ENCODE measurements at regions not wholly inside any gene's neighbourhood (a gene's known extent, or its start where the extent isn't known, plus 50 kb on each side); places are given as distances from the start of the nearest gene placed in this dataset.

GRCh38 chr6:51019806-51020205 lies 201.1 kb downstream of the TFAP2B start:
- no peak overlapping the region for H2AFZ ChIP-seq (ENCODE audit: low read depth, low read length)
- H3K27ac ChIP-seq (ENCODE audit: low read length) = no peak overlapping the region
- H3K79me2 ChIP-seq (replicated peaks; ENCODE audit: insufficient read depth, low read length) = no peaks in the 10 kb centered on the region
- H3K9me2 ChIP-seq (ENCODE audit: insufficient read depth, low read length) = no peaks in the 10 kb centered on the region
- H3K27me3 ChIP-seq (ENCODE audit: insufficient read depth, low read depth, low read length) = no peaks in the 10 kb centered on the region
- no peak overlapping the region for H3K4me2 ChIP-seq (ENCODE audit: low read length)
- no peaks in the 10 kb centered on the region for H4K20me1 ChIP-seq (ENCODE audit: insufficient read depth)
- H3F3A ChIP-seq (ENCODE audit: insufficient read depth, low read length, poor library complexity, severe bottlenecking) = no peaks in the 10 kb centered on the region
- H3K9me3 ChIP-seq (ENCODE audit: low read length) = no peaks in the 10 kb centered on the region
- TF ChIP-seq MXI1 (conservative IDR thresholded peaks at IDR 0.05; ENCODE audit: poor library complexity, severe bottlenecking) (no peak), EZH2 (IDR thresholded peaks at IDR 0.05; ENCODE audit: borderline replicate concordance, insufficient read depth, low read length, poor library complexity, severe bottlenecking) (no peak), TAF1 (IDR thresholded peaks at IDR 0.05; ENCODE audit: low read depth) (no peak), RAD21 (conservative IDR thresholded peaks at IDR 0.05) (no peak), POLR2AphosphoS5 (IDR thresholded peaks at IDR 0.05) (no peak), EP300 (conservative IDR thresholded peaks at IDR 0.05; ENCODE audit: poor library complexity, severe bottlenecking) (no peak), SMC3 (conservative IDR thresholded peaks at IDR 0.05; ENCODE audit: poor library complexity) (no peak), CTCF (IDR thresholded peaks at IDR 0.05; ENCODE audit: poor library complexity, severe bottlenecking) (no peak), REST (IDR thresholded peaks at IDR 0.05; ENCODE audit: borderline replicate concordance) (no peak)
- no peaks in the 10 kb centered on the region for H3K36me3 ChIP-seq (ENCODE audit: insufficient read depth, low read length)
- H3K4me3 ChIP-seq (ENCODE audit: low read length) = no peak overlapping the region
- no peak overlapping the region for H3K9ac ChIP-seq (ENCODE audit: low read length)

GRCh38 chr6:51021171-51021570 lies 202.5 kb downstream of the TFAP2B start:
- no peak overlapping the region for H3K4me2 ChIP-seq (ENCODE audit: low read length)
- no peaks in the 10 kb centered on the region for H3K27me3 ChIP-seq (ENCODE audit: insufficient read depth, low read depth, low read length)
- H3K36me3 ChIP-seq (ENCODE audit: insufficient read depth, low read length) = no peaks in the 10 kb centered on the region
- no peaks in the 10 kb centered on the region for H3K9me3 ChIP-seq (ENCODE audit: low read length)
- no peaks in the 10 kb centered on the region for H4K20me1 ChIP-seq (ENCODE audit: insufficient read depth)
- H3K4me3 ChIP-seq (ENCODE audit: low read length) = no peak overlapping the region
- no peaks in the 10 kb centered on the region for H3F3A ChIP-seq (ENCODE audit: insufficient read depth, low read length, poor library complexity, severe bottlenecking)
- H3K27ac ChIP-seq (ENCODE audit: low read length) = no peak overlapping the region
- no peak overlapping the region for H2AFZ ChIP-seq (ENCODE audit: low read depth, low read length)
- TF ChIP-seq REST (IDR thresholded peaks at IDR 0.05; ENCODE audit: borderline replicate concordance) = no peak
- TF ChIP-seq RAD21 (conservative IDR thresholded peaks at IDR 0.05) = no peak
- TF ChIP-seq POLR2AphosphoS5 (IDR thresholded peaks at IDR 0.05) = no peak
- TF ChIP-seq EZH2 (IDR thresholded peaks at IDR 0.05; ENCODE audit: borderline replicate concordance, insufficient read depth, low read length, poor library complexity, severe bottlenecking) = no peak
- TF ChIP-seq CTCF (IDR thresholded peaks at IDR 0.05; ENCODE audit: poor library complexity, severe bottlenecking) = no peak
- TF ChIP-seq MXI1 (conservative IDR thresholded peaks at IDR 0.05; ENCODE audit: poor library complexity, severe bottlenecking) = no peak
- TF ChIP-seq EP300 (conservative IDR thresholded peaks at IDR 0.05; ENCODE audit: poor library complexity, severe bottlenecking) = no peak
- TF ChIP-seq SMC3 (conservative IDR thresholded peaks at IDR 0.05; ENCODE audit: poor library complexity) = no peak
- TF ChIP-seq TAF1 (IDR thresholded peaks at IDR 0.05; ENCODE audit: low read depth) = no peak
- H3K79me2 ChIP-seq (replicated peaks; ENCODE audit: insufficient read depth, low read length) = no peaks in the 10 kb centered on the region
- no peak overlapping the region for H3K9ac ChIP-seq (ENCODE audit: low read length)
- no peaks in the 10 kb centered on the region for H3K9me2 ChIP-seq (ENCODE audit: insufficient read depth, low read length)

All from neural cell (in vitro differentiated cells).